Activated CD4-positive, alpha-beta T cell treated with anti-CD3 and anti-CD28 coated beads, Interleukin-2, amount 50 U/mL, for 16 hours (primary cell): ENCODE measurements at regions not wholly inside any gene's neighbourhood (a gene's known extent, or its start where the extent isn't known, plus 50 kb on each side); places are given as distances from the start of the nearest gene placed in this dataset.

ENCODE experiments used
- DNase-seq: peaks from one replicate; pipeline ENCODE4 v3.0.0-alpha.2; 2020

DNA sequence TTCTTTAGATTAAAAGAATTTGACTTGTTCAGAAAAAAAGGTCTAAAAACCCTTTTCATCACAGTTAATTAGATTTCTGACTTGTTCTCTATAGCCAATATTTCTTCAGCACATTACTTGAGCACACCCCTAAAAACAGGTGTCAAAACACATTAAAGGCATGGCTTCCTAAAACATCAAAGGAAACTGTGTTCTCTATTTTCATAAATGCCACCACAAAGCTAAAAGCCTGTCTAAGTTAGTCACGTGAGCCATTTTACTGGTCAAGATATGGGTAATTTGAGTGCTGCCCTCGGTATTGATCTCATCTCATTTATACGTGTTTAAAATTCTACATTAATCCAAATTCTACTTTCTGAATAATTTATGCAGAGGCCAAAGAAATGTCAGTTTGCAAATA is 580.5 kb downstream of the HAO1 start:
- no peak for DNase-seq

DNA sequence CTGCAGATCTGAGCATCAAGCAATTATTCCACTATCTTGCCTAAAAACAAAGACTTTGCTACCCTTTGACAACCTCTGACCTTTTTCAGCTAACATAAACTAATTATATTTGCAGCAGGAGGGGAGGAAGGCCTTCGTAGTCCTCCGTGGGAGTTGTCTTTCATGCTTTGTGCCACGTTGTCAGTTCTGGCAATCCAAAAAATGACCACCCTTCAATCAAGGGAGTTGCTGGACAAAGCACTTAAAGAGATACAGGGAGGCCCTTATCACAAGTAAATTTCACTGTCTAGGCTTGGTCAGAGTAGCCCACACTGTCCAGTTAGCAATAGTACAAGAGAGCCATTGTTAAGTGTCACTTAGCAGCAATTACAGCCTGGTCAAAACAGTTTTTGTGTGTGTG is 578.9 kb downstream of the HAO1 start:
- no peak for DNase-seq

DNA sequence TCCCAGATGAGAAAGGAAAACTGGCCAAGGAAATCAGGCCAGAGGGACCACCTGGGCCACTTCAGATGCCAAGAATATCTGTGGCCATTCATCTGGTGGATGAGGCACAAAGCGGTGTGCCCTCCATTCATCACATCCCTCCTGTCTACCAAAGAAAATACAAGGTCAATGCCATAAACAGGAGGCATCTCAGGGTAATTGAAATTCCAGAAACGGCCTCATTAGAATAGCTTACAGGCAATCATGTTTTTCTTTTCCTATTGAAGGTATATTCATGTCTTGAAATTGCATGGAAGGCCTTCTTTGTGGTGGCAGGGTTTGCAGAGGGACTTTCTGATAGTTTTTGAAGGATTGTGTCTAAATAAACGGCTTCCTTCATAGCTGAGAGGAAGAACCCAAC is 578.3 kb downstream of the HAO1 start:
- DNase-seq = no peak

DNA sequence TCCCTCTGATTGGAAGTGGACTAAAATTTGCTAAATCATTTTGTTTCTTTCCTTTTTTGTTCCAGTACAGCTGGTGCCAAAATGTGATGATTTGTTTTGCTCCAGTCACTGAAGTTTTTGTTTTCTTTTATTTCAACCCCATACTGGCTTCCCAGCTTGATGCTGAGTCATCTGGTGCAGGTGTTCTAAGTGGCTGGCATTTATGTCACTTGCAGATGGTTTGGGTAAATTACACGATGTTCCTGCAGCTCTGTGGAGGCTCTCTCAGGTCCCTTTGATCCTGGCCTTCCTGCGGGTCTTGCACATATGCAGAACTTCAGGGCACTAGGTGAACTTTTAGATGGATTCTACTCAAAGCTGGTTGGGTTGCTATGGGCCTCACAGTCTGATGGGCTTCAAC is 577.7 kb downstream of the HAO1 start:
- DNase-seq = no peak

DNA sequence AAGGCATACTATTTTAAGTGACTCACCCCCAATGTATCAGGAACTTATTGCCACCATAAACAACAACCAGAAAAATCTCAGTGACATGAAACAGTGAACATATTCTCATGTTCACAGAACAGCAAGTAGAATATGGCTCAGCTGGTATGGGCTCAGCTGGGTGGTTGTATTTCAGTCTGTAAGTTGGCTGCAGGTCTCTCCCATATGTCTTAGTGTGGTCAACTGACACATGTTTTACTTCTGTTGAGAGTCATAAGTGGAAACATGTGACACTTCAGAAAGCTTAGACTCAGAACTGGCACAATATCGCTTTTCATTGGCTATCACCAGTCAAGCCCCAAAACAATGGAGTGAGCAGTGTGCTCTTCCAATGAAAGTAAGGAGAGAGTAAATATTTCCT is 574.1 kb downstream of the HAO1 start:
- no peak for DNase-seq

GRCh38 chr20:7371518-7372163 is 568.6 kb downstream of the HAO1 start:
- no peak for DNase-seq

GRCh38 chr20:7375905-7376304 is 564.4 kb downstream of the HAO1 start:
- peak; percentile 12 for DNase-seq

- DNase-seq = no peak
These were observed 561.2 kb downstream of the HAO1 start for GRCh38 chr20:7378864-7379605.

DNA sequence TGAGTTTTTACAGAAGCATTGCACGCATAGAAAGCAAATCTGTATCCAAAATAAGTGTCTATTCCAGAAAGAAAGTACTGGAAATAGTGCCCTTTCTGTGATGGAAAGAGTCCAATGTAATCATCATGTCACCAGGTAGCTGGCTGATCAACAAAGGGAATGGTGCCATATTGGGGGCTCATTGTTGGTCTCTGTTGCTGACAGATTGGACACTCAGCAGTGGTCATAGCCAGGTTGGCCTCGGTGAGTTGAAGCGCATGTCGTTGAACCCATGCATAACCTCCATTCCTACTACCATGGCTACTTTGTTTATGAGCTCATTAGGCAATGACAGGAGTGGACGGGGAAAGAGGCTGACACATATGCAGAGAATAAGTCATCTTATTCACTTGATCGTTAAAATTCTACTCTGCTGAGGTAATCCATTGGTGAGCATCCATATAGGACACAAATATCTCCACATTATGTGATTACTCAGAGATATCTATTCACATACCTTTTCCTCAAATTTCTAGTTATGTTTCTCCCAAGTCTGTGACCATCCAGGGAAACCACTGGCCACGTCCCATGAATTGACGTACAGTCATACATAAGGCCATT is 560.5 kb downstream of the HAO1 start:
- DNase-seq = no peak

DNA sequence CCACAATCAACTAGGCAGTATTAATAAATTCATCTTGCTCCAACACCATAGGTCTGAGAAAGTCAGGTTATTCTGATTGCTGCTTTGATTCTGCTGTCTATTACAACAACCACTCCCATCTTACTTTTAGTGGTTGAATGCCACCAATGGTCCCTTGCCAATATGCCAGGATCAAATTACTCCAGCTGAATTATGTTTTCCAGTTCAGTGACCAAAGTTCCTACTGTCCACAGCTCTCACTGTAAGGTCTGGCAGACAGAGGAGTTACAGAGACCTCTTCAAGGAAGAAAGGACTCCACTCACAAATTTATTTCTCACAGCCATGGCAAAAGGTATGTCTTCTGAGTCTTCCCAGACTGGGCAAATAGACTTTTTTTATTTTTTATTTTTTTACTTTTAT is 557.0 kb downstream of the HAO1 start:
- no peak for DNase-seq

DNA sequence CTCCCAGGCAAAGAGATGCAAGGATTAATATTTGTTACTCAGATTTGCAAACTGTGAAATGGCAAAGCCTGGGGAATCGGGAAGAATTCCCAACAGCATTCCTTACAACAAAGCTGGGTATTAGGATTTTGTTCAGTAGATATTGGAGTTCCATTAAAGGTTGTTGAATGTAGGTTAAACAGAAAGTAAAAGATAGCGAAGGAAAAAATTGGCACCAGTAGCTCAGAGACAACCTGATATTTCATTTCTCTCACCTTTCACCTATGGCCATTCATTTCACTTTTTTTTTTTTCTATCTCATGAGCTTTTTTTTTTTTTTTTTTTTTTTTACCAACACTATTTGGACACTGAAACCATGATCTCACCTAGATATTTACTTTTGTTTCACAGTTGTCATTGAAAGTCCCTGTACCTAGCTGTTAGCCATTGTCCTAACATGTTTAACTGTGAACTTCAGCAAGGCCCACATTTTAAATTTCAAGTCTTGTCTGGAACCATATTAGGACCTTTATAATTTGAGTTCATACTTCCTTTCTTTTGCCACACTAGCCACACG is 552.5 kb downstream of the HAO1 start:
- no peak for DNase-seq

GRCh38 chr20:7389216-7389615 is 551.0 kb downstream of the HAO1 start:
- DNase-seq = no peak

GRCh38 chr20:7392542-7393206 is 547.6 kb downstream of the HAO1 start:
- no peak for DNase-seq

DNA sequence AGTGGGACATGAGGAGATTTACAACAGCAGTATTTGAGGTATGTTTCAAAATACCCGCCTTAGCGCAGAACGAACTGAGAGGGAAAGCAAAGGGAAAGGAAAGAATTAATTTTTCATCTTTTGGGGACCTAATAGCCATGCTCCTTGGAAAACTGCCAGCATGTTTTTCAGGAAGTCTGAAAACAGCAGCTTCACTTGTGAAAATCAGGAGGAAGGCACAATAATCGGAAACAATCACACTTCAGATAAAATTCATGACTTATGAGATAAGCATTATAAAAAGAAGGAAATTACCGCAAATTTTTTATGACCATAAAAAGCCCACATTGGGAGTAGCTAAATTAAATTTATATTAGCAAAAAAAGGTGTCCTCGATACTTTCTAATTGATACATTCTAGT is 541.1 kb downstream of the HAO1 start:
- no peak for DNase-seq

DNA sequence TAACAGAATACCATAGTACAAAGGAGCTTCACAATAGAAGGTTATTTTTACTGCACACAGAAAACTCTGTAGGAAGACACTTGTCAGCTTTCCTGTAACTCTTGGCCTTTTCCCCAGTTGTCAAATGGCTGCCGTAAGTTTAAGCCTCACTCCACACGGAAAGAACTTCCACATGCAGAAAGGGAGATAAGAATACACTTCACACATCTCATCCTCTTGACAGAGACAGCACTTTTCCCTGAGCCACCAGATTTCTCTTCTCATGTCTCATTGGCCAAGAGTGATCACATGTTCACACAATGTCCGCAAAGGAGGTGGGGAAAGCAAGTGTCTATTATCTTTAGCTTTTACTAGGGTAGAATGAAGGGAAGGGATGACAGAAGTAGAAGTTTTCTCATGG is 540.7 kb downstream of the HAO1 start:
- DNase-seq = no peak

DNA sequence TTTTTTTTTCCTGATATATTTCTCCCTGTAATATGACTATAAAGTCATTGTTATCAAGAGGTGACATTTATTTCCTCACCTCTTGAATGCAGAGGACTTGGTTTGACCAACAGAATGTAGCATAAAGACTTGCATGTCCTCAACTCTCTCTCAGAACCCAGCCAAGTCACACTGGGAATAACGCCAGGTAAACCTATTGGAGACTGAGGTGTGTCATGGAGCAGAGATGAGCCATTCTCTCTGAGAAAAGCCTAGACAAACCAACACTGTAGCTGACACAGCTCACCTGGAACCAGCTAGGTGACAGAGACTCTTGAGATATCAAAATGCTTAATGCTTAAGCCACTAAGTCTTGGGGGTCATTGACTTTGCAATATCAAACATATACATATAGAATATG is 533.6 kb downstream of the HAO1 start:
- DNase-seq = no peak

DNA sequence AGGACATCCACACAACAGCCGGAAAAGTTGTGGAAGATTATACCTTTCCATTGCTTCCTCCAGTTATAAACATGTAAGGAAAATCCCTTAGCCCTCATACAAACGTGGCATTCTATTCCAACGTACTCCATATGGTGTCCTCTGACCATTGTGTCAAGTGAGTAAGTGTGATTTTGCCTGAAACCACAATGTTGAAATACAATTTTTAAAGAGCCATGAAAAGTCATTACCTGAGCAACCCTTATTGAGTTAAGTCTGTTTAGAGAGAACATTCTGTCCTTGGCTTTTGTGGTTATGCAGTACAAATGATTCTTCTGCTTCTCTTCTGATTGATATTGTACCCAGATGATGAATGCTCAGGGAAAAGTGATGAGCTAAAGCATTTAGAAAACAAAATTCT is 530.1 kb downstream of the HAO1 start:
- no peak for DNase-seq

DNA sequence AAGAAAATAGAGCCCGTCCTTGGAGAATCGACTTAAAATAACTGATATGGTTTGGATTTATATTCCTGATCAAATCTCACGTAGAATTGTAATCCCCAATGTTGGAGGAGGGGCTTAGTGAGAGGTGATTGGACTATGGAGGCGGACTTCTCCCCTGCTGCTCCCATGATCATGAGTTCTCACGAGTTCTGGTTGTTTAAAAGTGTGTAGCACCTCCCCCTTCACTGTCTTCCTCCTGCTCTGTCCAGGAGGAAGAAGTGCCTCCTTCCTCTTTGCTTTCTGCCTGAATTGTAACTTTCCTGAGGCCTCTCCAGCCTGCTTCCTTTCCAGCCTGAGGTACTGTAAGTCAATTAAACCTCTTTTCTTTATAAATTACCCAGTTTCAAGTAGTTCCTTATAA is 529.2 kb downstream of the HAO1 start:
- DNase-seq = no peak

- DNase-seq = no peak
These were observed 524.8 kb downstream of the HAO1 start for GRCh38 chr20:7415427-7415826.

DNA sequence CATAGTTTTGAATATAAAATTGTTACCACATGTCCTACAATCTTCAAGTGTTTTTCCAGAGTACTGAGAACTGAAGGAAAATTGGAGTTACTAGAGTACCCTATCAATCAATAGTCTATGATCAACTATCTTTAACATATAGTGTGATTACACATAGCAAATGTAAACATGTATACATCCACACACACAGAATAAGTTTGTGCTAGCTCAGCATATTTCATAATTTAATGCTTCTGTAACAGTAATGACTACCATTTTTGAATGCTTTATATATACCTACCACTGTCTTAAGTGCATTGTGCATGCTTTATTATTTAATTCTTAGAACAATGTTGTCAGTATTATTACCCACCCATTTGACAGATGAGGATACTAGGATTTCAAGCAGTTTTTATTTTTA is 523.9 kb downstream of the HAO1 start:
- DNase-seq = no peak

DNA sequence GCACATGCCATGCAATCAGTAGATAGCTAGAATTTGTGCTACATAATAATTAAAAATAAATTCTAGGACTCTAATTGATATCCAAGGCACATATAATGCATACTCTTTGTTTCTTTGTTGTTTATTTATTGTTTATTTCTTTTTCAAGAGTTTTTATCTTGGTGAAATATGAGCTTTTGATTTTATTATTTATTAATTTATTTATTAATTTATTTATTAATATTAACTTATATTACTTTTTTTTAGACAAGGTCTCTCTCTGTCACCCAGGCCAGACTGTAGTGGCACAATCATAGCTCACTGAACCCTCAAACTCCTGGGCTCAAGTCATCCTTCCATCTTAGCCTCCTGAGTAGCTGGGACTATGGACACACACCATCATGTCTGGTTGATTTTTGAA is 519.9 kb downstream of the HAO1 start:
- no peak for DNase-seq

GRCh38 chr20:7426890-7427496 is 513.3 kb downstream of the HAO1 start:
- no peak for DNase-seq

DNA sequence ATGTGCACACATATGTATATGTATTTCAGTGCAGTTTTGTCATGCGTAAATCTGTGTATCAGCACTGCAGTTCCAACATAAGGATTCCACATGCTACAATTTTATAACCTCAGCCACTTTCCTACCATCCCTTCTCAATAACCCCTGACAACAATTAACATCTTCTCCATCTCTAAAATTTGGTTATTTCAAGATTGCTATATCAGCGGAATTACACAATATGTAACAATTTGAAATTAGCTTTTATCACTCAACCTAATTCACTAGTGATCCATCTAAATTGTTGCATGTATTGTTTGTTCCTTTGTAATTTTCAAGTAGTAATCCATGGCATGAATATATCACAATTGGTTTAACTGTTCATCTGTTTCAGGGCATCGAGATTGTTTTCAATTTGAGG is 511.3 kb downstream of the HAO1 start:
- no peak for DNase-seq
